DND-41 (cell line): ENCODE measurements at regions not wholly inside any gene's neighbourhood (a gene's known extent, or its start where the extent isn't known, plus 50 kb on each side); places are given as distances from the start of the nearest gene placed in this dataset.

Experiments
- EZH2 ChIP-seq: IDR thresholded peaks from 3 replicates; pipeline ENCODE4 v1.6.1; 2012; ENCODE audit warnings: borderline replicate concordance, low read depth, mild to moderate bottlenecking, moderate library complexity, low read length, inconsistent platforms; ENCODE audit not compliant: severe bottlenecking
- TF ChIP-seq, protein P1 (sequence below): IDR thresholded peaks from 2 replicates; pipeline ENCODE4 v1.5.1; 2012; ENCODE audit warnings: borderline replicate concordance, low read length, moderate library complexity, mild to moderate bottlenecking; ENCODE audit not compliant: poor library complexity, severe bottlenecking; ENCODE audit errors: extremely low read depth

- TF ChIP-seq, protein P1, sequence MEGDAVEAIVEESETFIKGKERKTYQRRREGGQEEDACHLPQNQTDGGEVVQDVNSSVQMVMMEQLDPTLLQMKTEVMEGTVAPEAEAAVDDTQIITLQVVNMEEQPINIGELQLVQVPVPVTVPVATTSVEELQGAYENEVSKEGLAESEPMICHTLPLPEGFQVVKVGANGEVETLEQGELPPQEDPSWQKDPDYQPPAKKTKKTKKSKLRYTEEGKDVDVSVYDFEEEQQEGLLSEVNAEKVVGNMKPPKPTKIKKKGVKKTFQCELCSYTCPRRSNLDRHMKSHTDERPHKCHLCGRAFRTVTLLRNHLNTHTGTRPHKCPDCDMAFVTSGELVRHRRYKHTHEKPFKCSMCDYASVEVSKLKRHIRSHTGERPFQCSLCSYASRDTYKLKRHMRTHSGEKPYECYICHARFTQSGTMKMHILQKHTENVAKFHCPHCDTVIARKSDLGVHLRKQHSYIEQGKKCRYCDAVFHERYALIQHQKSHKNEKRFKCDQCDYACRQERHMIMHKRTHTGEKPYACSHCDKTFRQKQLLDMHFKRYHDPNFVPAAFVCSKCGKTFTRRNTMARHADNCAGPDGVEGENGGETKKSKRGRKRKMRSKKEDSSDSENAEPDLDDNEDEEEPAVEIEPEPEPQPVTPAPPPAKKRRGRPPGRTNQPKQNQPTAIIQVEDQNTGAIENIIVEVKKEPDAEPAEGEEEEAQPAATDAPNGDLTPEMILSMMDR, result no peak
- TF ChIP-seq EZH2, result no peak
These were observed 397.6 kb downstream of the FBXO15 start for GRCh38 chr18:73750052-73750451.
